Inflammatory macrophage treated with lipopolysaccharide for 4 hours (primary cell): ENCODE measurements at regions not wholly inside any gene's neighbourhood (a gene's known extent, or its start where the extent isn't known, plus 50 kb on each side); places are given as distances from the start of the nearest gene placed in this dataset.
A peak's percentile ranks its signal among the peaks of the same experiment; 100 is the strongest.

Experiments used
- DNase-seq: peaks from one replicate; pipeline ENCODE4 v3.0.0-alpha.2; 2020

- no peak for DNase-seq
Observed at GRCh38 chr20:24134930-24135329, 146.4 kb upstream of the GGTLC1 start.

- DNase-seq = no peak
Observed at GRCh38 chr20:24134284-24134683, 145.7 kb upstream of the GGTLC1 start.

DNA sequence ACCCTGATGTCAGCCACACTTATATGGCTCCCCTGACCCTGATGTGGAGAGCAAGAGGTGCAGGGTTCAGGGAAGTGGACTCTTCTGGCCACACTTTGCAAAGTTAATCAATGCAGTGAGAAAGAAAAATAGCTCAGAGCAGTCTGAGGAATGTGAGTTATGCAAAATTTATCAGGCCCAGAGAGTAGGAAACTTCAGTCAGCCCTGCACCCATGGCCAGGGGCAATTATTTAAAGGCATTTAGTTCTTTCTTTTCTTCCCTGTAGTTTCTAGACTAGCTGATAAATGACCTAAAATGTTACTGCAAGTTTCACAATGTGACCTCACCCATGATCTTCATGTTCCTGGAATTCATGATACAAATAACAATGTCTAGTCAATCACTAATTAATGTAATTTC lies 143.7 kb upstream of the GGTLC1 start:
- DNase-seq = no peak

GRCh38 chr20:24131684-24132083 lies 143.1 kb upstream of the GGTLC1 start:
- DNase-seq = no peak

GRCh38 chr20:24131281-24131680 lies 142.7 kb upstream of the GGTLC1 start:
- no peak for DNase-seq

DNA sequence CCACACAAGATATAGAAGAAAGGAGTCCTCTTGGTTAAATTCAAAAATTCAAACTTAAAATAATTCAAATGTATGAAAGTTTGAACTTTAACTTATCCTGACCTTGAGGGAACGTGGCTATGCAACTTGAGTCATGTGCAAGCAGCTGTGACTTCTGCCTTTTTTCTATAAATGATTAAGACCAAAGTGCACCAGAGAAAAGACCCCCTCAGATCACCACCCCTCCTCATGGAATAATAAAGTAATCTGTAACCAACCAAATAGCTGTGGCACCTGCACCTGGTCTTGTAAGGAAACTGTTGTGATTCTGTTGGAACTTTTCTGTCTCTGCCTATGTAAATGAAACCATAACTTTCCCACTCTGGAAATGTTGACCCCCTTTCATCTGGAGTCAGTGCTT lies 141.1 kb upstream of the GGTLC1 start:
- no peak for DNase-seq

DNA sequence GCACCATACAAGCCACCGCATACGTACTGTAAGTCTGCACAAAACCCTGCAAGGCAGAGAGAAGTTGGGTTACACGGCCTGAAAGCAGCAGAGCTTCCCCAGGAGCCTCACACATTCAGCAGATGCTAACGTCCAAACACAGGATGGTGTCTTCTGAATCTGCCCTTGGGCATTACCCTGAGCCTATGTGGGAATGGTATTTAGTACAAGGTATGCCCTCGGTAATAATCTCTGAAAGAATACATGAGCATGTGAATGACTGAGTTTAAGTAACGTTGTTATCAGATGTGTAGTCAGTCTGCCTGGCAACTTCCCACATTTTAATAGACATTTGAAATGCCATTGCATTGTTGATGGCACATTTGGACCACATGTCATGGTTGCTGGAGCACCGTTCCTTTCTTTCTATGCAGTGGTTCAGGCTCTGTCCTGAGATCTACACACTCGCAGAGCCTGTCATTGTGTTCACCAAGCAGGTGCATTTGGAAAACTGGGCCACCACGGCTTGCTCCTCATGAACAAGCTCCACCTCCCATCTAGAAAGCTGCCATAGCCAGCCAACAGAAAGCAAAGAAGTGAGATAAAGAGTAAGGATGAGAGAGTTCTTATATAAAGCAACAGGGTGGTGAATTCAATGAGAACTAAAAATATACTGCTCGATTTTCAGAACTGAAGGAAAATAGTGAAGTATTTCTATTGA lies 136.5 kb upstream of the GGTLC1 start:
- DNase-seq = no peak

- DNase-seq = no peak
Observed at GRCh38 chr20:24124003-24124402, 135.4 kb upstream of the GGTLC1 start.

DNA sequence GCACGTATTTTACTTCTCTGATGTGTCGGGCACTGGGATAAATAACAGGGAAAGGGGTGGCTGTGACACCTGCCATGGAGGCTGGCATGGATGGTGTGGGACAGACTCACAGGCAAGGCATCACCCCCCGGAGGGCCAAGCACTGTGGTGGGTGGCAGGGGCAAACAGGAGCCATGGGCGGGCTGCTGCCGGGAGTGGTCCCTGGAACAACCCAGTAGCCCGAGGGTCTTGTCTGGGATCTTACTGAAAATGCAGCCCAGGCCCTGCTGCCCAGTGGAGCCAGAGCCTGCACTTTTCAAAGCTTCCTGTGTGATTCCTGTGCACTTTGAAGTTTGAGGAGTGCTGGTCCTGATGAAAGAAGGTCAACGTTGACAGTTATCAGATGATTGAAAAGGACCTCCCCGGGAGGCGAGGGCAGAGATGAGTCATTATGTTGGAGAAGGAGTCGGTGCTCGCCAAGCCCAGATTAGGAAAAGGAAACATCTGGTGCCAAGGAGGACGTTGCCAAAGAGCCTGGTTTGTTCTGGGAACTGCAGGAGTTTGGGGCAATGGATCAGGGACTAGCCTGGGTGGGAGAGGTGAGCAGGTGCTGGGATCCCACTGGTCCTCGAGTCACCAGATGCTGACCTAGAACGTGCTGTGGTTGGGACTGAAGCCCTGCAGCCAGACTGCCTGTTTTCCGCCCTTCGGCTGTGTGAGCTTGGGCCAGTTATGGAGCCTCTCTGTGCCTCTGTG lies 130.0 kb upstream of the GGTLC1 start:
- DNase-seq = no peak

DNA sequence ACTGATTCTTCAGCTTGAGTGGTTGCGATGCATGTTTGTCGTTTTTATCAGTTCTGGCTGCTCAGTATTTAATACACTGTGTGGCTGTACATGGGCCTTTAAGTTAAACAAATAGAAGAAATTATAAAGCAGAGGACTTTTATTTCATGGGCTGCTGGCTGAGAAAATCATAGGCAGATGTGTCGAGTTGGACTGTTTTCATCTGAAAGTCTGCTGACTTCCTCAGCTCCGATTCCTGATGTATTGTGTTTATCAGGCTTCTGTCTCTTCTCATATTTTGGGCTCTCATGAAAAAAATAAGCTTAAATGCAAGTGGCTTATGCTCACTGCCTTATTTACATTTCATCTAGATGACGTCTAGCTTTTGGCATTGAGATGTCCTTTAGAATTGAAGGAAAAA lies 129.5 kb upstream of the GGTLC1 start:
- DNase-seq = no peak

DNA sequence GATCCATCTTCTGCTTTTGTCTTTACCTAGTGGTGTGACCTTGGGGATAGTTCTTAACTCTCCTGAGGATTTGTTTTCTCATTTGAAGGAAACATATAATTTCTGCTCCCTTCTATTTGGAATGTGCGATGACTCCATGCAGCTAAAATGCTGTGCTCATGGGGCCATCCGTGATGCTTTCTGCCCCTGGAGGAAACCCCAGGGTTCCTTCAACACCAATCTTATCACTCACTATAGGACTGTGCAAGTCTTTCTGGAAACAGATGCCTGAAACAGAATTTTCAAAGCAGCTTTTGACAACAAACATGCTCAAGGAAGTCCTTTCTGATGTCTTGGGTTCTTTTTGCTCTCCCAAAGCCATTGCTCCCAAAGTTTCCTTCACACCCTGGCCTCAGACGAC lies 128.8 kb upstream of the GGTLC1 start:
- DNase-seq = no peak

GRCh38 chr20:24116611-24117010 lies 128.0 kb upstream of the GGTLC1 start:
- no peak for DNase-seq

DNA sequence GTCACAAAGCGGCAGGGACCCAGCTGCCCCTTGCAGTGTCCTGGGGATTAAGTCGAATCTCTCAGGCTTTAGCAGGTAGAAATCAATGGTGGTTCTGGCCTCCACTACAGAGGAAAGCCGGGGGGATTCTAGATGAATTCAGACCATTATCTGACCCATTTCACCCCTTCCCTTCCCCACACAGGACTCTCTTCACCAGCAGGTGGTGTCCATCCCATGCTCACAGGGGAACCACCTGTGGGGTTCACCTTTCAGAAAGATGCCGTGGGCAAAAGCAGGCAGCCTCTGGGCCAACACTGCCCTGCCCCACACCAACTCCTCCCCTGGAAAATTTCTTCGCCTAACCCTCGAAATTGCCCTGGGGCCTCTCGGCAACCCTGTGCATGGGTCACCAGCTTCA lies 123.8 kb upstream of the GGTLC1 start:
- no peak for DNase-seq

GRCh38 chr20:24111858-24112257 lies 123.3 kb upstream of the GGTLC1 start:
- DNase-seq = no peak

- DNase-seq = no peak
Observed at GRCh38 chr20:24109537-24109936, 121.0 kb upstream of the GGTLC1 start.

- DNase-seq = no peak
Observed at GRCh38 chr20:24109008-24109407, 120.4 kb upstream of the GGTLC1 start.

GRCh38 chr20:24108581-24108980 lies 120.0 kb upstream of the GGTLC1 start:
- DNase-seq = no peak

- DNase-seq = no peak
Observed at GRCh38 chr20:24106801-24107445, 118.3 kb upstream of the GGTLC1 start.

DNA sequence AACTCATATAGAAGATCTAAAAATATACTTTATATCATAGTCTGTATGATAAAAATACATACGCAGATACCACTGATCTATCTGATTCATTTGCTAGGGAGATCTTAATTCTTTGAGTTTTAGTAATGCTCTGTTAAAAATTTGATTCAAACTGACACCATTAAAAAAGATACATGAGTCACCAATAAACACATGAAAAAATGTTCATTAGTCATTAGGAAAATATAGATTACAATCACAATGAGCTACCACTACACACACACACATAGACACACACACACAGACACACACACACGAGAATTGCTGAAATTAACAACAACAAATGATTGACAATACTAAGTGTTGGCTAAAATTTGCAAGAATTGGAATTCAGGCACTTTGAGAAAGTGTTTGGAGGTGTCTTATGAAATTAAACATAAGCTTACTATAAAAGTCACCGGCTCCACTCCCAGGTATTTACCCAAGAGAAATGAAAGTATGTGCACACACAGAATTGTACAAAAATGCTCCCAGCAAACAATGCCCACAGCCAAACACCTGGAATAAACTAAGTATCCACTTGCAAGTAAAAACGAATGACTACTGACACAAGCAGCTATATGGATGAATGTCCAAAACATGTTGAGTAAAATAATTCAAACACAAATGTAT lies 117.7 kb upstream of the GGTLC1 start:
- no peak for DNase-seq

GRCh38 chr20:24102749-24103333 lies 114.3 kb upstream of the GGTLC1 start:
- DNase-seq = no peak

- DNase-seq = peak; percentile 25
Observed at GRCh38 chr20:24102290-24102689, 113.7 kb upstream of the GGTLC1 start.

- DNase-seq = peak; percentile 47
Observed at GRCh38 chr20:24100370-24101011, 111.9 kb upstream of the GGTLC1 start.

DNA sequence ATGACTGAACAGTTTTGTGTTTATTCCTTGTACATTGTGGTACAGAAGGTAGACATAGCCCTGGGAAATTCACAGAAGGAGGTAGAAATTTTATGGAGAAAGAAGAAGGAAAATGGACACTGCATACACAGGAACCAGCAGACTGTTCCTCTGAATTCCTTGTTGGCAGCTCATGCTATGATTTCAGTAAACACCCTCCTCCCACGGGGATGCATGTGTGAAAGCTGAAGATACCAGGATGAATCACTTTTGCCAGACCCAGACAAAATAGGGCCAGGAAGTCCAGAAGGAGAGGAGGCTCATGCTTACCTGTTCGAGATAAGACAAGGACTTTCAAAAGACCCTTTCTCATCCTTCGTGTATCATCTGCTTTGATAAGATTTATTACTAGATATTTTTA lies 110.3 kb upstream of the GGTLC1 start:
- no peak for DNase-seq
